GM18868 (cell line): ENCODE measurements at regions not wholly inside any gene's neighbourhood (a gene's known extent, or its start where the extent isn't known, plus 50 kb on each side); places are given as distances from the start of the nearest gene placed in this dataset.

Experiments used
- ATAC-seq: cut with Tn5 transposase; IDR thresholded peaks from one replicate; pipeline ENCODE4 v1.9.1; 2021; ENCODE audit warnings: mild to moderate bottlenecking, moderate library complexity; ENCODE audit not compliant: unreplicated experiment

GRCh38 chr7:21024485-21024867 lies 237.8 kb upstream of the SP8 start:
- ATAC-seq = no peak

DNA sequence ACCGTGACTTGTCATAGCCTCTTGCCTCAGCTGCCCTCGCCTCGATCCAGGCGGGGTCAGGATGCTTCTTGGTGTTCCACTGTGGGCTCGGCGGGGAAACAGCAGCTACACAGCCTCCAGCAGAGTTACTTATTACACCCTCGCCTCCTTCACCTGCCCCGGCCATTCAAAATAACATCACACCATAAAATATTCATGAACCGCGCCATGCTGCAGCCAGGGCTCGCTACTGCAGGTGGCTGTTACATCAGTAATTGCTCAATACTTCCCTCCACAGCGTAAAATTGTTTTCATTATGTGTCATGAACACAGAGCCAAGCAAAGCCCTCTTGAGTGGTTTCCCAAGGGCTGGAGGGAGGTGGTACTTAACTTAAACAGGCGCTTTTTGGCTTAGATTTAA lies 241.5 kb upstream of the SP8 start:
- no peak for ATAC-seq

- ATAC-seq = no peak
Observed at GRCh38 chr7:21028599-21028998, 241.9 kb upstream of the SP8 start.

DNA sequence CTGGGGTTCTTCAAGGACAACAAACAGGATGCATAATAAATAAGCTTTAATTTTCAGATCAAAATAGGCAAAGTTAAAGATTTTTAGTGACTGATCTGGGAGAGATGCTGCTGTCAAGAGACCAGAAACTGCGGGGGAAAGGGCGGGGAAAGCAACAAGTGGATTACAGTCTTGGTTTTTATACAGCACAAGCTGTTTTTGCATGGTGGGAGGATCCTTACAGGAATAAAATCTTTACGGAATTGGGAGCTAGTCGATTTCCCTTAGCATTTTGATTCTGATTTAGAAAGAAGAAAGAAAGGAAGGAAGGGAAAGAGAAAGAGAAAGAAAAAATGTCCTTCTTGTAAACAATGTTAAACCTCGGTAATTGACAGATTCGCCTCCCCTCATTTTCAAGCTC lies 242.3 kb upstream of the SP8 start:
- ATAC-seq = no peak

- no peak for ATAC-seq
Observed at GRCh38 chr7:21030237-21030871, 243.7 kb upstream of the SP8 start.

GRCh38 chr7:21041252-21041651 lies 254.6 kb upstream of the SP8 start:
- no peak for ATAC-seq

DNA sequence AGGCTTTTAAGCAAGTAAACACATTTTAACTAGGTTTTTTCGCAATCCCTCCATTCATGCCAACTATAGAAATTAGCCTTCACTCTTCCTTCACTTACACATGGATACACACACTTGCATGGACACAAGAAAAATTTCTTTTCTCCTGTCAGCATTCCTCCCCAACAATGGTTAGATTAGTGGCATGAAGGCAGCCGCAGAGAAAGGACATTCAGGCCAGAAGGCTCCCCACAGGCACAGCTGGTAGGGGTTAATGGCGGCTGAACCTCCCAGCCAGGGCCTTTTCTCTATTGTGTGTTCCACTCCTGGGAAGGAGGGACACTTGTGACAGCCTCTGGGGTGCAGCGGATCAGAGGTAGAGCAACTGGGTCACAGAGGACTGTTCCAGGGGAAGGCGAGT lies 255.0 kb upstream of the SP8 start:
- no peak for ATAC-seq

GRCh38 chr7:21044384-21044783 lies 257.7 kb upstream of the SP8 start:
- ATAC-seq = no peak

DNA sequence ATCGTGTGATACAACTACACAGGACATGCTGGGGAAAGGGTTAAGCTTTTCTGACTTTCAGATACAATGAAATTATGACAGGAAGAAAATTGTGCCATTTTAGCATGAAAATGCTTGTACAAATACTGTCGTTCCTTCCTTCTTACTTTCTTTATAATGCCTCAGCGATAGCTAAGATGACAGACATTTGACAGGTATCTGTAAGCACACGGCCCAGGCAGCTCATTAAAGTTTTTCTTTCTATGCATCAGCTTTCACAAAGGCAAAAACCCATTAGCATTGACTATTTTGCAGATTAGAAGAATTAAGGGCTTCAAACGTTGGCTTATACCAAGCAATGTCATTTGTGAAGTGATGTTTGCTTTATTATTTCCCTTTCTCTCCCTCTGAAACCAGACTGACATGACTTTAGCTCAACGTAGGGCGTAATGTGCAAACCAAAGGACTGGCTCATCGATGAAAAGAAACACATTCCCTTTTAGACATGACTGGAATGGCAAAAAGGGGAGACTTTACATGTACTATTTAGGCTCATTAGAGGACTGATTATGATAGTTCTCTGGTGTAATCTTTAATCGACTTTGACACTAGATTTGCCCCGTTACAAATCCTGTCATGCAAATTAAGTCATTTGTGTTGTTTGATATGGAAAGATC lies 258.4 kb upstream of the SP8 start:
- no peak for ATAC-seq

- no peak for ATAC-seq
Observed at GRCh38 chr7:21051865-21052264, 265.2 kb upstream of the SP8 start.

DNA sequence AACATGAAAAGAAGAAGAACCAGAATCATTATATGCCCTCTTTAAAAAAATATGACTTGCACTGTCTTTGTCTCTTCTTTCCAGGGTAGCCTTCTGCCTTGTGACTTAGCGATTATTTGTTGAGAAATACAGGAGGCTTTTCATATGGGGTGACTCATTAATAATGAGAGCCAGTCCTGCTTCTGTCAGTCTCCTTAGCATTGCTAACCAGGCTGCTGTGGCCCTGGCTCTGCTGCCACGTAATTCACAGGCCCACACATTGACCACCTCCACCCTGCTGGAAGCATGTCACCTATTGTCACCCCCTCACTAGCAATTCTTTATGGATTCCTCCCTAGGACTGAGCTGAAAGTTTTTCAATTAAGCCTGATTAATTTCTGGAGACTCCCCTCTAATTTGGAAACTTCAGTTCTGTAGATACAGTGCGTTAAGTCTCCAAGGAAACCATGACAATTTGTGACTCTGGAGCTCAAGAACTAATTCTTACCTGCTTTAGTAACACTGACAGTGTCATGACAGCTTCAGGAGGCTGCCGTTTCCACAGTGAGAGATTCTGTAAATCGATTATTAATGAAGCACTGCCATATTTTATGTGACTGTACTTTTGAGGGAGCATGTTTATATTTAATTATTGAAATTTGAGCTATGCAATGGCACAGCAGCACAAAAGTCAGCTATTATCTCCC lies 267.9 kb upstream of the SP8 start:
- ATAC-seq = no peak

DNA sequence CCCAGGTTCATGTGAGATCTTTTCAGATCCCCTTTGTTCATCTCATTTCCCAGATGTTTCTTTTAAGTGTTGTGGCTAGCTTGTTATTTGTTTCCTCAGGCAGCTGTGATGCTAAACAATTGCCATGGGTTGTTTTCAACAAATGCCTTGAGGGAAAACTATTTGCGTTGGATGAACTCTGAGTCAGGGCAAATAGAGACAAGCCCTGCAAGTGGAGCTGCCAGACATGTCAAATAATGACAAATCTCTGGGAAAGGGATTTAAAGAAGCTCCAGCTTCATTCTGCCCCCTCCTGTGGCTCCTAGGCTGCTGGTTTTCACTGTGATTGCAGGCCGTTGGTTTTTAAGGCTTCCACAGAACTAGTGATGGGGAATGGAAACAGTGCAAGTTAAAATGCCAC lies 272.4 kb upstream of the SP8 start:
- ATAC-seq = no peak

GRCh38 chr7:21063106-21063505 lies 276.4 kb upstream of the SP8 start:
- no peak for ATAC-seq

DNA sequence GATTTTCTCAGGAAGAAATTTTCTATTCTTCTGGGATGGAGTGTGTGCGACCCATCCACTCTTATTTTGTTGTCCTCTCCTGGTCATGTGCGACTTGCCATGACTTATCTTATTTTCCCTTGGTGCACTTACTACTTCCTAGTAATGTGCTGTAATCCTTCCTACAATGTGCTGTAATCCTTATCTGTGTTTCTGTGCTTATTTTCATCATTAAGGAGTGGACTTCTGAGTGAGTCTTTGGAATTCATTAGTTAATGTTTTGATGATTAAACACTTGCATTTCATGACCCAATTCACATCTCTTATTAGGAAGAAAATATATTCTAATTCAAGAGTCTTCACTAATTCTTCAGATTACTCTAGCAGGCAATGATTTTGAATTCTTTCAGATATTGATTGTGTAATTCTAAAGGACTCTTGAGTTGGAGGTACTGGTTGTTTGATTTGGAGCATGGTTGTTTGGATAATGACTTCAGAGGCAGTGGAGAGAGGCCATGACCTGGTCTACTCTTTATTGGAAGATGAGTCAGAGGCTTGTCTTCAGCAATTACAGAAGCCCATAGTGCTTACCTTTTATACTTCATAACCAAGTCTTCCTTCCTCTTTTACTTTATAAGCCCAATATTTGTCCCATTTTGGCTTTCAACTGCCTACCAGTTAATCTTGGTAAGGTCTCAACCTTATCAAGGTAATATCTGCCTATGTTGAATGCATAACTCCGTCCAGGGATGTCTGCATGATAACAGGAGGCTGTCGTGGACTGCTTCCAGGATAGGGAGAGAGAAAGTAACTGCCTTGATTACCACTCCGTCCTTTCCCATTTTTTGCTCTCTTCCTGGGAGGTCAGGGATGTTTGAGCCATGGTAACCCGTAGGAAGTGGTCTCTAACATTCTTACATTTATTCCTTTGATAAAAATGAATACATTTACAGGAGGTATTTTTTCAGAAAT lies 278.3 kb upstream of the SP8 start:
- ATAC-seq = no peak

DNA sequence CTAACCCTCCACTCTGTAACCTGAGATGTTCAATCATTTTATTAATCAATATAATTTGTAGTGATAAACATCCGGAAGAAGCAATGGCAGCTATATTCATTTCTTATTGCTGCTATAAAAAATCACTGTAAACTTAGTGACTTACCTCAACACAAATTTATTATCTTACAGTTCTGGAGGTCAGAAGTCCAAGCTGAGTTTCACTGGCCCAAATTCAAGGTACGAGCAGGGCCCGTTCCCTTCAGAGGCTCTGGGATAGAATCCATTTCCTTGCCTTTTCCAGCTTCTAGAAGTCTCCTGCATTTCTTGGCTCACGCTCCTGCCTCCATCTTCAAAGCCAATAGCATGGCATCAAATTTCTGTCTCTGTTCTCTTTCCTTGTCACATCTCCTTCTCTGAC lies 279.5 kb upstream of the SP8 start:
- ATAC-seq = no peak

DNA sequence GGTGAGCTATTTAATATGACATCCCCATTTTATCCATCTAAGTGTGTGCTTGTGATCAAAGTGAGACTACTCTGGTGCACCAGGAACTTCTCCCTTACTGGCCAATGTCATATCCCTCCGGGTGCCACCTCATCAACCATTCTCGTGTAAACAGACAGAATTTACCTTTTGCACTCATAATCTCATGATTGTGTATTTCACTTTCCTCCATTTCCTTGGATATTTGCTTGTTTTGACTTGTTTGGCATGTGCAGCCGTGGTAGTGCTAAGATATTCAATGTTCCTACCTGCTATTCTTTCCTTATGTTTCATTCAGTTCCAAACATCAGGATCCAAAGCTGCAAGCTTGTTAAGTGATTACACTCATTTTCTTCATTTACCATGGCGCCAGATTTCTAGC lies 280.5 kb upstream of the SP8 start:
- ATAC-seq = no peak

- ATAC-seq = no peak
Observed at GRCh38 chr7:21070571-21071090, 283.9 kb upstream of the SP8 start.

DNA sequence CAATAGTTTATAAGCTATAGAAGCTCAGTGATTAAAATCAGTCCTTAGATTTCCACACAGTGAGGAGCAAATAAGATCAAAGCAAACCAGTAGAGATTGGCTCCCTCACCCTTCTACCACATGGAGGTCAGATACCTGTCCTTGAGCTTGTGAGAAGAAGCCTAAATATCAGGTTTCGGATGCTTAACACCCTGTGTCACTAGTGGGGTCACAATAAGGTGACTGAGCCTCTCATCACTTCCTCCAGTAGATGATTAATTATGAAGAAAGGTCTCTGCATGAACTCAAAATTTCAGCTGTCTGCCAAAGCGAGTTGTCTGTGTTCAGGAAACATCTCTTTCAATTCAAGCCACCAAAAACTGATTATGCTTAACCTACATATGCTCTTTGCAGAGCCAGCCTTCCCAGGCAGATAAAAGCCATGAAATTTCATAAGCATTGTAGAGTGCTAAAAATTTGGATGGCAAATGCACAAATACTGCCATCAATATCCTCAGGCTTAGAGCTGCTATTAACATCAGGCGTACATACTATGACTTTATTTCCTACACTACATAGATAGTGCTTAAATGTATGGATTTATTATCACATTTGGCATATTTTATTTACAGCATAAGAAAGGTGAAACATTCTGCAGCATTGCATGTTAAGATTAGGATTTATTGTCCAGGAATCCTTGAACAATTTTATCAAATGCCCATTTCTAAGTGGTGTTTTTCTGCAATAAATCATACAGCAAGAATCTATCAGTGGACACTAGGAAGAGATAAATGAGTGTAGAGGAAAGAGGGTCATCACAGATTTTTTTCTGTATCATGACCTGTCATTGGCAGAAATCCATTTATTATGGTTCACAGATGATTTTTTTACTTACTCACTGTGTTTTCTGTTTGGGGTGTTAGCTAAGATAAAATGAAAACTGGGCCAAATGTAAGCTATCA lies 285.1 kb upstream of the SP8 start:
- ATAC-seq = no peak

- ATAC-seq = no peak
Observed at GRCh38 chr7:21076054-21076453, 289.4 kb upstream of the SP8 start.

DNA sequence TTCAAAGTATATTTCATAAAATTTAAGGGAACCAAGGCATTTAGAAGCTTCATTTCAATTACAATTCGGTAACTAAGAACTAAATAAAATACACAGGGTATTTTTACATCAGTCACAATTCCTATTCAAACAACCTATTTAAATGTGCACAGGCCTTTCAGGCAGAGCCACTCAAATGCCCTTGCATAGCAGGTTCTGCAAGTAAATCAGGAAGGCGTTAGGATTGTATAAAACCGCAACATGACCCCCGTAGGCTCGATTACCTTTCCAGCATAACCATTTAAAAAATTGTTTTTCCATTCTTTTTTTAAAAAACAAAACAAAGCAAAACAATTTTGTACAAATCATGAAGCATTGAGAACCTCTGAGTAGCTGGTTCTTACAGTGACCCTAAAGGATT lies 289.9 kb upstream of the SP8 start:
- no peak for ATAC-seq
